LNCAP (cell line): ENCODE measurements at regions not wholly inside any gene's neighbourhood (a gene's known extent, or its start where the extent isn't known, plus 50 kb on each side); places are given as distances from the start of the nearest gene placed in this dataset.

Experiments
- CTCF ChIP-seq: fragments of 450-650 bp; IDR thresholded peaks from 2 replicates; pipeline ENCODE4 v1.5.1; 2017; ENCODE audit warnings: mild to moderate bottlenecking

- no peak for TF ChIP-seq CTCF
Observed at GRCh38 chr15:94080989-94081605, 150.3 kb upstream of the MCTP2 start.

- TF ChIP-seq CTCF: no peak
Observed at GRCh38 chr15:94080416-94080815, 150.9 kb upstream of the MCTP2 start.

- no peak for TF ChIP-seq CTCF
Observed at GRCh38 chr15:94079968-94080367, 151.4 kb upstream of the MCTP2 start.

GRCh38 chr15:94079459-94079858, 151.9 kb upstream of the MCTP2 start:
- TF ChIP-seq CTCF: no peak

GRCh38 chr15:94077938-94078337, 153.4 kb upstream of the MCTP2 start:
- TF ChIP-seq CTCF: no peak

- TF ChIP-seq CTCF: no peak
Observed at GRCh38 chr15:94075349-94075748, 156.0 kb upstream of the MCTP2 start.

- TF ChIP-seq CTCF: no peak
Observed at GRCh38 chr15:94070356-94071295, 160.7 kb upstream of the MCTP2 start.
